ENCODE measurements at regions not wholly inside any gene's neighbourhood (a gene's known extent, or its start where the extent isn't known, plus 50 kb on each side); places are given as distances from the start of the nearest gene placed in this dataset.

GRCh38 chr10:78433076-78433595, 399.5 kb downstream of the RPS24 start:
- CTCF ChIA-PET = no interaction called here
- no peak for ATAC-seq
- Histone ChIP-seq H3K9ac (ENCODE audit: low read length) (no peak overlapping the region), H3K4me1 (ENCODE audit: control insufficient read depth in 1 of 2, insufficient read depth in 2 of 2, low read length in 2 of 2) (no peaks in the 10 kb centered on the region), H3K27ac (ENCODE audit: low read depth, low read length) (no peak overlapping the region), H3K9me3 (ENCODE audit: control insufficient read depth in 1 of 2, insufficient read depth in 1 of 2, low read depth in 1 of 2, low read length in 2 of 2) (no peaks in the 10 kb centered on the region), H3K27me3 (ENCODE audit: insufficient read depth, low read length) (peaks cover 29% of the 10 kb centered on the region), H3K4me2 (ENCODE audit: low read length) (no peak overlapping the region), H3K4me3 (replicated peaks in 1 of 2; ENCODE audit: low read depth in 1 of 2, low read length in 2 of 2) (no peak overlapping the region), H3K79me2 (ENCODE audit: insufficient read depth, low read length) (no peaks in the 10 kb centered on the region), H4K20me1 (ENCODE audit: insufficient read depth) (no peaks in the 10 kb centered on the region), H2AFZ (ENCODE audit: low read depth, low read length, poor library complexity, severe bottlenecking) (no peak overlapping the region), H3K36me3 (ENCODE audit: control insufficient read depth in 1 of 2, insufficient read depth in 2 of 2, low read length in 2 of 2) (no peaks in the 10 kb centered on the region), H3K9me2 (ENCODE audit: insufficient read depth) (no peaks in the 10 kb centered on the region)
- RAD21 ChIA-PET (ENCODE audit: low non-redundant PET in 1 of 2, low total read pairs in 2 of 2, uncharacterized antibody in 2 of 2, unreplicated experiment in 2 of 2) = no interaction called here
- intact Hi-C loops (cut with micrococcal nuclease) = no loop called here
- no peak for DNase-seq (ENCODE audit: low read depth, low spot score)
- BruUV-seq (replicated peaks) = no TSS peak
- POLR2A ChIA-PET = no interaction called here
- TF ChIP-seq TCF7L2 (IDR thresholded peaks at IDR 0.05; ENCODE audit: borderline replicate concordance, extremely low read depth, insufficient read depth, insufficient read length) (no peak), RAD21 (IDR thresholded peaks at IDR 0.05; ENCODE audit: low read depth) (no peak), SRF (IDR thresholded peaks at IDR 0.05; ENCODE audit: low read depth) (no peak), ELF1 (IDR thresholded peaks at IDR 0.05; ENCODE audit: borderline replicate concordance, low read depth) (no peak), FOSL1 (IDR thresholded peaks at IDR 0.05; ENCODE audit: low read depth) (no peak), CEBPB (IDR thresholded peaks at IDR 0.05; ENCODE audit: low read depth) (no peak), JUND (IDR thresholded peaks at IDR 0.05) (no peak), ZNF274 (IDR thresholded peaks at IDR 0.05; ENCODE audit: low read depth, low read length) (no peak)
- TF ChIP-seq, protein P1, sequence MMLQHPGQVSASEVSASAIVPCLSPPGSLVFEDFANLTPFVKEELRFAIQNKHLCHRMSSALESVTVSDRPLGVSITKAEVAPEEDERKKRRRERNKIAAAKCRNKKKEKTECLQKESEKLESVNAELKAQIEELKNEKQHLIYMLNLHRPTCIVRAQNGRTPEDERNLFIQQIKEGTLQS (IDR thresholded peaks at IDR 0.05) = no peak

DNA sequence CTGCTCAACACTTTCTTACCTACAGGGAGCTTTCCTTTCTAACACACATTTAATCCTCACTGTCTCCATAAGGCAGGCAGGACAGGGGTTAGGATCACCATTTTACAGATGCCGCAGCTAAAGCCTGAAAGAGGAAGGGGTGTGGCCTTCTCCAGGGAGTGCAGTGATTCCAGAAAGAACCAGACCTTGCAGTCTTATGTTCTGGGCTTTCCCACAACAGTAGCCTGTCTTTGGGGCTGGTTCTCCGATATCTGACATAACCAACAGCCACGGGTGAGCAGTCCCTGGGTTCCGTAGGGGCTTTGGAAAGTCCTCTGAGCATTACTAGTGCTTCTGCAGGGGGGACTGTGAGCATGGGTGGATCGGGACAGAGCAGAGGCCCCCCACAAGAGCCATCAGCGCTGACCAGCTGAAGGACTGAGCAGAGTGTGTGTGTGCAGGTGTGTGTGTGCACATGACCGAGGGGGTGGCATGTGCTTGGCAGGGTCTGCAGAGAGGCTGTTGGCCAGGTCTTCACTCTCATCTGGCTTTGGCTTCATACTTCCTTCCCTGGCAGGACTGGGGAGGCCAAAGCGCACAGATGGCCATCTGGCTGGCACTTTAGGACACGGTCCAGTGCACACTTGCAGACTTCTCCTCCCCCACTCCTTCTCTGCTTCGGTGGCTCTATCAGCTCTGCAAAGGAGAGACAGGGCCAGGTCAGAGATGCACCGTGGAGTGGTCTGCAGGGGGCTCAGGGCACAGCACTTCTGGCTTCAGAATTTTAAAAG, 400.3 kb downstream of the RPS24 start:
- no TSS peak for BruUV-seq (replicated peaks)
- H2AFZ ChIP-seq (ENCODE audit: low read depth, low read length, poor library complexity, severe bottlenecking) = no peak overlapping the region
- ChIA-PET POLR2A (no interaction called here), RAD21 (ENCODE audit: low non-redundant PET in 1 of 2, low total read pairs in 2 of 2, uncharacterized antibody in 2 of 2, unreplicated experiment in 2 of 2) (no interaction called here), CTCF (no interaction called here)
- peaks cover 21% of the 10 kb centered on the region for H3K27me3 ChIP-seq (ENCODE audit: insufficient read depth, low read length)
- H3K9me2 ChIP-seq (ENCODE audit: insufficient read depth) = no peaks in the 10 kb centered on the region
- no peak overlapping the region for H3K27ac ChIP-seq (ENCODE audit: low read depth, low read length)
- DNase-seq (ENCODE audit: low read depth, low spot score) = no peak
- no peak for TF ChIP-seq SIN3A (IDR thresholded peaks at IDR 0.05; ENCODE audit: low read depth)
- no peak for TF ChIP-seq POLR2A (IDR thresholded peaks at IDR 0.05; ENCODE audit: borderline replicate concordance, extremely low read depth, insufficient read depth, insufficient read length)
- TF ChIP-seq, protein P1 (IDR thresholded peaks at IDR 0.05) = no peak
- no peak for TF ChIP-seq JUND (IDR thresholded peaks at IDR 0.05)
- no peak for TF ChIP-seq RAD21 (IDR thresholded peaks at IDR 0.05; ENCODE audit: low read depth)
- H3K36me3 ChIP-seq (ENCODE audit: control insufficient read depth in 1 of 2, insufficient read depth in 2 of 2, low read length in 2 of 2) = no peaks in the 10 kb centered on the region
- intact Hi-C loops (cut with micrococcal nuclease) = no loop called here
- ATAC-seq = no peak
- H3K9me3 ChIP-seq (ENCODE audit: control insufficient read depth in 1 of 2, insufficient read depth in 1 of 2, low read depth in 1 of 2, low read length in 2 of 2) = no peaks in the 10 kb centered on the region
- H3K9ac ChIP-seq (ENCODE audit: low read length) = no peak overlapping the region
- no peaks in the 10 kb centered on the region for H3K79me2 ChIP-seq (ENCODE audit: insufficient read depth, low read length)
- no peak overlapping the region for H3K4me3 ChIP-seq (replicated peaks in 1 of 2; ENCODE audit: low read depth in 1 of 2, low read length in 2 of 2)
- no peak overlapping the region for H3K4me2 ChIP-seq (ENCODE audit: low read length)
- H3K4me1 ChIP-seq (ENCODE audit: control insufficient read depth in 1 of 2, insufficient read depth in 2 of 2, low read length in 2 of 2) = no peaks in the 10 kb centered on the region
- H4K20me1 ChIP-seq (ENCODE audit: insufficient read depth) = no peaks in the 10 kb centered on the region

All from HCT116 (cell line).